Suprapubic skin (tissue), 3 donors: ENCODE measurements at regions not wholly inside any gene's neighbourhood (a gene's known extent, or its start where the extent isn't known, plus 50 kb on each side); places are given as distances from the start of the nearest gene placed in this dataset.

Experiments
- EP300 ChIP-seq: sonication (generic); formaldehyde crosslinking; IDR thresholded peaks from one replicate; pipeline ENCODE4 v1.6.1; 2017; ENCODE audit warnings: antibody characterized with exemption
- TF ChIP-seq, protein P1 (sequence below), 2 donors: fragments of 200-600 bp in 1 of 2; fragments of 450-650 bp in 1 of 2; sonication (generic) in 1 of 2; IDR thresholded peaks; one replicate each; pipeline ENCODE4 v1.5.1; 2016 to 2019; ENCODE audit warnings: antibody characterized with exemption in 2 of 2, mild to moderate bottlenecking in 1 of 2, moderate library complexity in 1 of 2

DNA sequence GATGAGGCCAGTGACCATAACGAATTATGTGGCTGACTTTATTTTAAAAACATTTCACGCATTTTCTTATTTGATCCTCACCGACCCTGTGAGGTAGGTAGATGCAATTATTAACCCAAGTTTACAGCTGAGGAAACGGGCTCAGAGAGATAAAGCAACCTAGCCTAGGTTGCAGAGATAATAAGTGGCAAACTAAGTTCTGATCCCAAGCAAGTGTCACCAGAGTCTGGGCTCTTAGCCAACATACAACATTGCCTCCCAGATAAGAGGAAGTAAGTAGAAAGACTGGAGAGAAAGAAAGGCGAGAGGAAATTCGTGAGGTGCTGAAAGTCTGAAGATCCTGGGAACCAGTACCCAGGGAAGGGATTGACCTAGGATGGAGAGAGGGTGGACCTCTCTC is 77.4 kb upstream of the GPR50 start:
- TF ChIP-seq, protein P1, sequence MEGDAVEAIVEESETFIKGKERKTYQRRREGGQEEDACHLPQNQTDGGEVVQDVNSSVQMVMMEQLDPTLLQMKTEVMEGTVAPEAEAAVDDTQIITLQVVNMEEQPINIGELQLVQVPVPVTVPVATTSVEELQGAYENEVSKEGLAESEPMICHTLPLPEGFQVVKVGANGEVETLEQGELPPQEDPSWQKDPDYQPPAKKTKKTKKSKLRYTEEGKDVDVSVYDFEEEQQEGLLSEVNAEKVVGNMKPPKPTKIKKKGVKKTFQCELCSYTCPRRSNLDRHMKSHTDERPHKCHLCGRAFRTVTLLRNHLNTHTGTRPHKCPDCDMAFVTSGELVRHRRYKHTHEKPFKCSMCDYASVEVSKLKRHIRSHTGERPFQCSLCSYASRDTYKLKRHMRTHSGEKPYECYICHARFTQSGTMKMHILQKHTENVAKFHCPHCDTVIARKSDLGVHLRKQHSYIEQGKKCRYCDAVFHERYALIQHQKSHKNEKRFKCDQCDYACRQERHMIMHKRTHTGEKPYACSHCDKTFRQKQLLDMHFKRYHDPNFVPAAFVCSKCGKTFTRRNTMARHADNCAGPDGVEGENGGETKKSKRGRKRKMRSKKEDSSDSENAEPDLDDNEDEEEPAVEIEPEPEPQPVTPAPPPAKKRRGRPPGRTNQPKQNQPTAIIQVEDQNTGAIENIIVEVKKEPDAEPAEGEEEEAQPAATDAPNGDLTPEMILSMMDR (IDR thresholded peaks at IDR 0.05) = no peak
- no peak for TF ChIP-seq EP300
